K562 (cell line): ENCODE measurements at regions not wholly inside any gene's neighbourhood (a gene's known extent, or its start where the extent isn't known, plus 50 kb on each side); places are given as distances from the start of the nearest gene placed in this dataset.

Experiments used
- ATAC-seq: fragments of 200-7000 bp; cut with Tn5 transposase; 3 replicates; pipeline ENCODE4 v1.9.1; 2020; ENCODE audit warnings: moderate library complexity
- BruUV-seq: library from RNA; stranded (reverse); fragments of 400-500 nt; replicated peaks from 2 replicates; lab custom pipeline; 2021; lab: Mats Ljungman, UMichigan
- CTCF ChIA-PET: fragments of 300-600 bp; formaldehyde crosslinking; extraction: SDS; loops from one replicate; lab custom pipeline; 2021; ENCODE audit warnings: low intra/inter-chr PET ratio; lab: Yijun Ruan, JAX
- POLR2A ChIA-PET: fragments of 300-600, 350-650 bp; sonication (Branson Sonifier 250); formaldehyde crosslinking; extraction: SDS; loops from one replicate; lab custom pipeline; 2021; ENCODE audit warnings: antibody characterized with exemption, inconsistent platforms; lab: Yijun Ruan, JAX
- DNase-seq, 4 experiments: peaks; one replicate each; pipeline versions ENCODE4 v3.0.0 to v3.0.0-alpha.2; 2011 to 2018; ENCODE audit warnings: low spot score in 3 of 4, mixed read lengths in 3 of 4; ENCODE audit errors: extremely low read depth in 1 of 4
- FAIRE-seq: peaks from 2 replicates; lab custom pipeline; 2011; peaks lifted over from hg19 to GRCh38; lab: Jason Lieb, UNC
- H2AFZ ChIP-seq: 2 replicates; pipeline ENCODE4 v1.6.0; 2011; ENCODE audit warnings: low read depth, low read length, control low read depth, inconsistent platforms
- H3K27ac ChIP-seq: fragments of 200-600 bp; 3 replicates; pipeline ENCODE4 v1.8.0; 2011; ENCODE audit warnings: low read depth, mild to moderate bottlenecking, control low read depth, inconsistent platforms, low read length, moderate library complexity, mixed read lengths; ENCODE audit errors: extremely low read depth
- H3K27me3 ChIP-seq, 2 experiments: fragments of 300-600 bp in 1 of 2; 2 replicates in 1 of 2; 3 replicates in 1 of 2; pipeline versions ENCODE4 v1.6.0 to v1.8.0; 2011; ENCODE audit warnings: inconsistent platforms in 2 of 2, low read length in 2 of 2, mild to moderate bottlenecking in 1 of 2, mixed read lengths in 1 of 2, moderate library complexity in 1 of 2; ENCODE audit not compliant: control insufficient read depth in 2 of 2, insufficient read depth in 2 of 2
- H3K36me3 ChIP-seq: fragments of 300-600 bp; 3 replicates; pipeline ENCODE4 v1.8.0; 2011; ENCODE audit warnings: mild to moderate bottlenecking, low read length, inconsistent platforms; ENCODE audit not compliant: control insufficient read depth, insufficient read depth
- H3K4me1 ChIP-seq, 2 experiments: fragments of 200-600 bp in 1 of 2; replicated peaks in 1 of 2; 2 replicates in 1 of 2; 3 replicates in 1 of 2; pipeline versions ENCODE4 v1.5.1 to v1.8.0; 2011; ENCODE audit warnings: inconsistent platforms in 2 of 2, low read length in 2 of 2, mild to moderate bottlenecking in 1 of 2, mixed read lengths in 1 of 2, moderate library complexity in 1 of 2; ENCODE audit not compliant: control insufficient read depth in 2 of 2, insufficient read depth in 2 of 2
- H3K4me2 ChIP-seq: 2 replicates; pipeline ENCODE4 v1.6.1; 2011; ENCODE audit warnings: low read length, control low read depth, inconsistent platforms, mixed read lengths; ENCODE audit not compliant: insufficient read depth
- H3K4me3 ChIP-seq: fragments of 200-600 bp; sonication (generic), shearing (Covaris generic); 2 replicates; pipeline ENCODE4 v1.5.1; 2016; ENCODE audit warnings: control low read depth, inconsistent platforms
- H3K79me2 ChIP-seq: fragments of 200-600 bp; 3 replicates; pipeline ENCODE4 v1.8.0; 2011; ENCODE audit warnings: low read length, inconsistent platforms; ENCODE audit not compliant: control insufficient read depth, insufficient read depth
- H3K9ac ChIP-seq, 2 experiments: 2 replicates each; pipeline versions ENCODE4 v1.6.0 to v1.6.1; 2011; ENCODE audit warnings: low read depth in 2 of 2, low read length in 2 of 2, control low read depth in 1 of 2, inconsistent platforms in 1 of 2, mild to moderate bottlenecking in 1 of 2, mixed read lengths in 1 of 2; ENCODE audit not compliant: insufficient read depth in 1 of 2
- H3K9me1 ChIP-seq: one replicate; pipeline ENCODE4 v1.6.0; 2011; ENCODE audit warnings: inconsistent platforms, mild to moderate bottlenecking, low read length, moderate library complexity; ENCODE audit not compliant: control insufficient read depth, insufficient read depth
- H3K9me3 ChIP-seq: replicated peaks from 2 replicates; pipeline ENCODE4 v1.5.1; 2011; ENCODE audit warnings: low read depth, low read length, inconsistent platforms; ENCODE audit not compliant: control insufficient read depth, insufficient read depth
- H4K20me1 ChIP-seq: replicated peaks from 2 replicates; pipeline ENCODE4 v1.6.1; 2011; ENCODE audit warnings: low read length, inconsistent platforms, mixed read lengths; ENCODE audit not compliant: control insufficient read depth, insufficient read depth
- ADNP ChIP-seq: fragments of 200-800 bp; sonication (Bioruptor generic); IDR thresholded peaks from 2 replicates; pipeline ENCODE4 v1.6.1; 2016; ENCODE audit warnings: missing genetic modification characterization, missing compliant biosample characterization
- BHLHE40 ChIP-seq: IDR thresholded peaks from 2 replicates; pipeline ENCODE4 v1.6.1; 2011; ENCODE audit warnings: low read length, improper control_type of control experiment
- CC2D1A ChIP-seq: fragments of 450-650 bp; IDR thresholded peaks from 2 replicates; pipeline ENCODE4 v1.6.1; 2017; ENCODE audit warnings: mild to moderate bottlenecking
- GABPA ChIP-seq: fragments of 200-800 bp; sonication (Bioruptor generic); conservative IDR thresholded peaks from 2 replicates; pipeline ENCODE4 v1.6.1; 2016; ENCODE audit warnings: low read depth, missing genetic modification characterization, missing compliant biosample characterization
- GATA2 ChIP-seq: sonication (generic); formaldehyde crosslinking; IDR thresholded peaks from 2 replicates; pipeline ENCODE4 v1.4.0; 2020; ENCODE audit warnings: mild to moderate bottlenecking, missing genetic modification reagents
- GTF2F1 ChIP-seq: IDR thresholded peaks from 2 replicates; pipeline ENCODE4 v1.6.1; 2011; ENCODE audit warnings: low read depth, low read length, improper control_type of control experiment
- HDAC6 ChIP-seq: IDR thresholded peaks from 2 replicates; pipeline ENCODE4 v1.6.1; 2012; ENCODE audit warnings: low read depth, mild to moderate bottlenecking, control low read depth, inconsistent platforms, low read length, moderate library complexity
- HMG20A ChIP-seq: fragments of 450-650 bp; formaldehyde crosslinking; conservative IDR thresholded peaks from 2 replicates; pipeline ENCODE4 v1.4.0; 2020; ENCODE audit warnings: mild to moderate bottlenecking, mixed read lengths
- NONO ChIP-seq, 2 experiments: fragments of 200-400 bp in 1 of 2; fragments of 450-650 bp in 1 of 2; formaldehyde crosslinking in 1 of 2; IDR thresholded peaks; 2 replicates each; pipeline ENCODE4 v1.6.1; 2017; ENCODE audit warnings: low read depth in 2 of 2, mild to moderate bottlenecking in 2 of 2, moderate library complexity in 2 of 2, low read length in 1 of 2
- PHB ChIP-seq: fragments of 250-450 bp; sonication (Bioruptor Pico); IDR thresholded peaks from 2 replicates; pipeline ENCODE4 v1.5.0; 2021
- PRMT5 ChIP-seq: sonication (generic); formaldehyde crosslinking; IDR thresholded peaks from 2 replicates; pipeline ENCODE4 v1.5.0; 2020; ENCODE audit warnings: missing genetic modification reagents
- RAD21 ChIP-seq, 2 experiments: fragments of 250-450 bp in 1 of 2; fragments of 450-650 bp in 1 of 2; sonication (Bioruptor Pico) in 1 of 2; formaldehyde crosslinking in 1 of 2; IDR thresholded peaks in 1 of 2; conservative IDR thresholded peaks in 1 of 2; 2 replicates each; pipeline versions ENCODE4 v1.4.0 to v1.8.0; 2020 to 2022; ENCODE audit warnings: mild to moderate bottlenecking in 2 of 2, moderate library complexity in 1 of 2
- SMARCB1 ChIP-seq: IDR thresholded peaks from 2 replicates; pipeline ENCODE4 v1.6.1; 2011; ENCODE audit warnings: improper control_type of control experiment, low read depth; ENCODE audit not compliant: insufficient read length
- ZC3H11A ChIP-seq: IDR thresholded peaks from 2 replicates; pipeline ENCODE4 v1.6.1; 2012; ENCODE audit warnings: low read depth, low read length, improper control_type of control experiment
- ZC3H4 ChIP-seq: sonication (generic); formaldehyde crosslinking; IDR thresholded peaks from 2 replicates; pipeline ENCODE4 v1.9.0; 2021; ENCODE audit warnings: missing genetic modification reagents, borderline replicate concordance
- ZNF445 ChIP-seq: fragments of 250-450 bp; sonication (Bioruptor Pico); IDR thresholded peaks from 2 replicates; pipeline ENCODE4 v1.4.0; 2020; ENCODE audit warnings: low read depth, mild to moderate bottlenecking, moderate library complexity
- ZNF586 ChIP-seq: fragments of 450-650 bp; formaldehyde crosslinking; conservative IDR thresholded peaks from 2 replicates; pipeline ENCODE4 v1.4.0; 2020; ENCODE audit warnings: mild to moderate bottlenecking, moderate library complexity
- WGBS: fragments of 100-300 bp; shearing (Covaris generic); methylation state at CpG from one replicate; pipeline ENCODE4 v1.1.6; 2016; ENCODE audit warnings: low coverage, mixed read lengths; ENCODE audit not compliant: insufficient coverage; ENCODE audit errors: missing lambda C conversion rate; 5-methylcytosine and 5-hydroxymethylcytosine counted together
- in situ Hi-C: fragments of 300-500 bp; cut with MboI; formaldehyde crosslinking; loops from 4 replicates; pipeline ENCODE4 v1.15.0; 2018; ENCODE audit warnings: inconsistent platforms, mixed read lengths
- intact Hi-C: fragments of 100-400 bp; cut with micrococcal nuclease; formaldehyde crosslinking; loops from 2 replicates; pipeline ENCODE4 v1.14.2; 2022

DNA sequence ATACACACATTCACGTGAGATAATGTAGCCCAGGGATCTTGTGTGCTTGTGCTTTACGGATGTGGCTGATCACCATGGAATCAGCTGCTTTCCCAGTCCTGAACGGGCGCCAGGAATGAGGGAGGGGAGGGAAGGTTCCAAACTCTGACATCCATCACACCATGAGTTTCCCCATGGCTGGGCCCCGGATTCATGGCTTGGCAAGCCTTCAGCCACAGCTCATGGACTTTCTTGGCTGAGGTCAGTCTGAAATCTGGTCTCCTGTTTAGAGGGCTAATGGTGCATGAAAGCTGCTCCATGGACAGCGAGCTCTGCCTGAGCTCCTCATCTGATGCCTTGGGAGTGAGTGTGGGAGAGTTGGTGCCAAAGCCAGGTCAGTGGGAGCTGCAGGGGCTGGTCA lies 767.6 kb upstream of the EEF2KMT start:
- in situ Hi-C loops (no loop called here), intact Hi-C loops (no loop called here)
- no peak for ATAC-seq
- TF ChIP-seq GTF2F1 (no peak), ZC3H4 (CRISPR knock-in tag) (no peak), BHLHE40 (no peak), HDAC6 (no peak), GATA2 (CRISPR knock-in tag) (no peak), PHB (CRISPR knock-in tag) (no peak), ZC3H11A (no peak), RAD21 (CRISPR knock-in tag; conservative IDR thresholded peaks at IDR 0.05 in 1 of 2, IDR thresholded peaks at IDR 0.05 in 1 of 2) (no peak), PRMT5 (CRISPR knock-in tag) (no peak), ADNP (no peak), GABPA (tag) (no peak), ZNF445 (no peak), NONO (IDR thresholded peaks at IDR 0.05; ENCODE audit: low read depth in 2 of 2, low read length in 1 of 2) (no peak), ZNF586 (no peak), SMARCB1 (no peak), HMG20A (CRISPR knock-in tag) (no peak), CC2D1A (no peak)
- H3K4me1 ChIP-seq = no peaks in the 10 kb centered on the region
- 0% methylated on average over 6 of the region's 6 CpGs for WGBS
- peaks cover 0 to 2% of the 10 kb centered on the region in 2 experiments; a peak in 1 of 5 replicates for H3K27me3 ChIP-seq
- no peaks in the 10 kb centered on the region for H3K9me1 ChIP-seq
- no TSS peak for BruUV-seq
- ChIA-PET POLR2A (no interaction called here), CTCF (no interaction called here)
- no peak for DNase-seq
- H2AFZ ChIP-seq = no peak overlapping the region
- no peak overlapping the region for H3K4me2 ChIP-seq
- no peaks in the 10 kb centered on the region for H3K79me2 ChIP-seq
- no peaks in the 10 kb centered on the region for H3K36me3 ChIP-seq
- no peak overlapping the region for H3K9ac ChIP-seq
- no peak overlapping the region for H3K27ac ChIP-seq
- no peaks in the 10 kb centered on the region for H3K9me3 ChIP-seq
- 0 out of 2 replicates have a peak, but pooled peaks cover 6% of the 10 kb centered on the region for H4K20me1 ChIP-seq
- no peak for FAIRE-seq
- H3K4me3 ChIP-seq = no peak overlapping the region
